Type B pancreatic cell (in vitro differentiated cells): ENCODE measurements at regions not wholly inside any gene's neighbourhood (a gene's known extent, or its start where the extent isn't known, plus 50 kb on each side); places are given as distances from the start of the nearest gene placed in this dataset.

Source experiments
- DNase-seq: peaks from one replicate; pipeline ENCODE4 v3.0.0; 2021; ENCODE audit warnings: mixed read lengths; ENCODE audit not compliant: unreplicated experiment; ENCODE audit errors: extremely low spot score
- H3K27ac Mint-ChIP-seq: 2 replicates; pipeline ENCODE4 v1.8.0; 2021; ENCODE audit warnings: mild to moderate bottlenecking, mixed read lengths
- H3K27me3 Mint-ChIP-seq: 2 replicates; pipeline ENCODE4 v1.8.0; 2021; ENCODE audit warnings: mixed read lengths
- H3K36me3 Mint-ChIP-seq: 2 replicates; pipeline ENCODE4 v1.8.0; 2021; ENCODE audit warnings: mixed read lengths
- H3K4me1 Mint-ChIP-seq: one replicate; pipeline ENCODE4 v1.8.0; 2021; ENCODE audit warnings: mixed read lengths; ENCODE audit not compliant: unreplicated experiment
- H3K4me3 Mint-ChIP-seq: 2 replicates; pipeline ENCODE4 v1.8.0; 2021; ENCODE audit warnings: mild to moderate bottlenecking, mixed read lengths
- H3K9me3 Mint-ChIP-seq: 2 replicates; pipeline ENCODE4 v1.8.0; 2021; ENCODE audit warnings: mixed read lengths
- TF ChIP-seq, protein P1 (sequence below): fragments of 200-600 bp; sonication (generic); conservative IDR thresholded peaks from 2 replicates; pipeline ENCODE4 v1.5.0; 2021; ENCODE audit warnings: antibody characterized with exemption, mild to moderate bottlenecking

DNA sequence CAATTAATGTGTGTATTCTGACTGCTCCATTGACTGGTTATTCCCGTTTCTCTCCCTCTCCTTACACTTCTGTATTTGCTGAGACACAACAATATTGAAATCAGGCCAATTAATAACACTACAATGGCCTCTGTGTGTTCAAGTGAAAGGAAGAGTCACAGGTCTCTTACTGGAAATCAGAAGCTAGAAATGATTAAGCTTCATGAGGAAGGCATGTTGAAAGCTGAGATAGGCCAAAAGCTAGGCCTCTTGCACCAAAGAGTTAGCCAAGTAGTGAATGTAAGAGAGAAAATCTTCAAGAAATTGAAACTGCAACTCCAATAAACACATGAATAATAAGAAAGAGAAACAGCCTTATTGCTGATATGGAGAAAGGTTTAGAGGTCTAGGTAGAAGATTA lies 489.5 kb upstream of the CITED2 start:
- H3K4me3 Mint-ChIP-seq, result no peak overlapping the region
- no peak overlapping the region for H3K27ac Mint-ChIP-seq
- H3K36me3 Mint-ChIP-seq, result peaks cover 9% of the 10 kb centered on the region
- TF ChIP-seq, protein P1, sequence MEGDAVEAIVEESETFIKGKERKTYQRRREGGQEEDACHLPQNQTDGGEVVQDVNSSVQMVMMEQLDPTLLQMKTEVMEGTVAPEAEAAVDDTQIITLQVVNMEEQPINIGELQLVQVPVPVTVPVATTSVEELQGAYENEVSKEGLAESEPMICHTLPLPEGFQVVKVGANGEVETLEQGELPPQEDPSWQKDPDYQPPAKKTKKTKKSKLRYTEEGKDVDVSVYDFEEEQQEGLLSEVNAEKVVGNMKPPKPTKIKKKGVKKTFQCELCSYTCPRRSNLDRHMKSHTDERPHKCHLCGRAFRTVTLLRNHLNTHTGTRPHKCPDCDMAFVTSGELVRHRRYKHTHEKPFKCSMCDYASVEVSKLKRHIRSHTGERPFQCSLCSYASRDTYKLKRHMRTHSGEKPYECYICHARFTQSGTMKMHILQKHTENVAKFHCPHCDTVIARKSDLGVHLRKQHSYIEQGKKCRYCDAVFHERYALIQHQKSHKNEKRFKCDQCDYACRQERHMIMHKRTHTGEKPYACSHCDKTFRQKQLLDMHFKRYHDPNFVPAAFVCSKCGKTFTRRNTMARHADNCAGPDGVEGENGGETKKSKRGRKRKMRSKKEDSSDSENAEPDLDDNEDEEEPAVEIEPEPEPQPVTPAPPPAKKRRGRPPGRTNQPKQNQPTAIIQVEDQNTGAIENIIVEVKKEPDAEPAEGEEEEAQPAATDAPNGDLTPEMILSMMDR, result no peak
- H3K27me3 Mint-ChIP-seq, result no peaks in the 10 kb centered on the region
- DNase-seq, result no peak
- H3K9me3 Mint-ChIP-seq, result peaks cover 22% of the 10 kb centered on the region
- H3K4me1 Mint-ChIP-seq, result peaks cover 25% of the 10 kb centered on the region

DNA sequence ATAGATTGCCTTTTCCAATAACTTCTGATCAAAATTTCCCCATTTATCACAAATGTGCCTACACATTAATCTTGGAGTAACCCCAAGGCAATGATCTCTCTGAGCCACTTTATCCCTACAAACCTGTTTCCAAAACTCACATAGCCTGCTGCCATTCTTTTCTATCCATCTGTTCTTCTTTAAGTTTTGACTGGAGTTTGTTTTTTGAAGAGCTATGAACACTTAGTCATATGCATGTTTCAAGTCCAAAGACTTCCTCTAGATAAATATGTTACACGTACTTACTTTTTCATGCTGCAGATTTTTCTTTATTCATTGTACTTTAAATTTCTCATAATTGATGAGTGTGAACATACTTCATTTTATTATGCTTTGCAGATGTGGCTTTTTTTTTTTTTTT lies 488.9 kb upstream of the CITED2 start:
- Mint-ChIP-seq H3K9me3 (peaks cover 22% of the 10 kb centered on the region), H3K4me3 (no peak overlapping the region), H3K4me1 (peaks cover 24% of the 10 kb centered on the region), H3K36me3 (peaks cover 9% of the 10 kb centered on the region), H3K27me3 (no peaks in the 10 kb centered on the region), H3K27ac (no peak overlapping the region)
- TF ChIP-seq, protein P1, result no peak
- no peak for DNase-seq

DNA sequence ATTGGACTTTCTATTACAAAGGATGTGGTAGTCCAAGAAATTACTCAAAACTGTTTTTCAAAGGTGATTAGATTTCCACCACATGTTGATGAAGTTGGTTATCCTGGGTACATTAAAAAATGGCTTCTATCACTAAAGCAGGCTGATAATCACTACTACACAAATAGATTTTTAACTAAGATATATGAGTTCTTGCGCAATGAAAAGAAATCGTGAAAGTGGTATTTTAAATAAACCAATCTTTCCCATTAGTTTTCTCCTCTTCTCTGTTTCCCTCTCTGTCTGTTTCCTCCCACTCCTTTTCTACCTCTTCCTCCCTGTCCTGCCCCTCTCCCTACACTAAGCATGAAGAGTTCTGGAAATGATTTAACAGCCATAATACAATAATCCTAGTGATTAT lies 487.9 kb upstream of the CITED2 start:
- DNase-seq, result no peak
- Mint-ChIP-seq H3K4me1 (peaks cover 27% of the 10 kb centered on the region), H3K27me3 (no peaks in the 10 kb centered on the region), H3K4me3 (peak overlapping the region; percentile 34), H3K9me3 (peaks cover 22% of the 10 kb centered on the region), H3K27ac (no peak overlapping the region), H3K36me3 (peaks cover 9% of the 10 kb centered on the region)
- TF ChIP-seq, protein P1, result no peak

DNA sequence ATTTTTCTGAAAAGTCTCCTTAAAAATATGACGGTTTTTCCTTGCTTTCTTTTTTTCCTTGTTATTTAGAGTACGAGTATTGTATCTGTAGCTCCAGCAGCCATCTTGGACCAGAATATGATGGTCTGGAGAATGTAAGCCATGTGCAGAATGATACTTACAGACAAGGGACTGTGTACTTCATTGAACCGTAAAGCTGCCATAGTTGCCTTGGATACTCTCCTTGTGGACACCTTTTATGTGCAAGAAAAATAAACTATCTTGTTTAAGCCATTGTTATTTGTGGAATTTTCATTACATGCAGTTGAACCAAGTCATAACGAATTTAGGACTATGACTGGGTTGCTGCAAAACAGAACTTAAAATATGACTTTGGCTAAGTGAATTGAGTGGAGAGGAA lies 485.8 kb upstream of the CITED2 start:
- DNase-seq, result no peak
- TF ChIP-seq, protein P1, result no peak
- H3K27me3 Mint-ChIP-seq, result no peaks in the 10 kb centered on the region
- H3K27ac Mint-ChIP-seq, result no peak overlapping the region
- no peak overlapping the region for H3K4me3 Mint-ChIP-seq
- peaks cover 22% of the 10 kb centered on the region for H3K9me3 Mint-ChIP-seq
- H3K4me1 Mint-ChIP-seq, result peaks cover 48% of the 10 kb centered on the region
- peaks cover 9% of the 10 kb centered on the region for H3K36me3 Mint-ChIP-seq

DNA sequence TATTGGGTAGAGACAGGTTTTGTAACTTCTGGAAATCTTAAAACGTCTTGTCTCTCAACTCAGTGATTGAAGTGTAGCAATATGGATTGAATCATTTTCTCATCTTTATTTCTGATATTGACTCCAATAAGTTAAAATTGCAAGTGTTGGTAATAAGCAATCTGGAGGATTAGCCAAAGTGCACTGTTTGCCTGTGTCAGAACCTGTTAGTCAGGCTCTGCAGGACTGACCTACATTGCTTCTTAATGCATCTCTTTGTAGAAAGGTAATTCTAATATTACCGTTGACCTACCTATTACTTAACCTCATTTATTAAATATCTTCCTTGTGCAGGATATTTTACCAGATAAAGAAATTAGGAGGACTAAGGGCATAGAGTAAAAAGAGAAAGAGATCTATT lies 484.0 kb upstream of the CITED2 start:
- peak overlapping the region; percentile 46 for H3K27ac Mint-ChIP-seq
- H3K36me3 Mint-ChIP-seq, result peaks cover 4% of the 10 kb centered on the region

More for the DNA sequence above, 484.0 kb upstream of the CITED2 start:
- Mint-ChIP-seq H3K9me3 (peaks cover 15% of the 10 kb centered on the region), H3K4me1 (peaks cover 61% of the 10 kb centered on the region), H3K27me3 (no peaks in the 10 kb centered on the region), H3K4me3 (peak overlapping the region; percentile 29)
- TF ChIP-seq, protein P1, result no peak
- no peak for DNase-seq
